Fibroblast of the aortic adventitia (primary cell): ENCODE measurements at regions not wholly inside any gene's neighbourhood (a gene's known extent, or its start where the extent isn't known, plus 50 kb on each side); places are given as distances from the start of the nearest gene placed in this dataset.

ENCODE experiments used
- DNase-seq: peaks from one replicate; pipeline ENCODE4 v3.0.0-alpha.2; 2010; ENCODE audit warnings: low read depth
- H3K4me3 ChIP-seq: 2 replicates; pipeline ENCODE4 v1.5.1; 2011; ENCODE audit warnings: low read depth, mild to moderate bottlenecking, control low read depth, low read length, moderate library complexity
- CTCF ChIP-seq: IDR thresholded peaks from 2 replicates; pipeline ENCODE4 v1.5.1; 2011; ENCODE audit warnings: mild to moderate bottlenecking, low read length, control low read depth, inconsistent platforms; ENCODE audit not compliant: insufficient read depth

- H3K4me3 ChIP-seq: no peak overlapping the region
- no peak for TF ChIP-seq CTCF
- DNase-seq: no peak
Observed at GRCh38 chr16:49910541-49911071, 54.7 kb upstream of the ZNF423 start.

- TF ChIP-seq CTCF: no peak
- no peak overlapping the region for H3K4me3 ChIP-seq
- DNase-seq: no peak
Observed at GRCh38 chr16:49911430-49911829, 55.5 kb upstream of the ZNF423 start.

GRCh38 chr16:49912721-49913120, 56.8 kb upstream of the ZNF423 start:
- TF ChIP-seq CTCF: no peak
- no peak overlapping the region for H3K4me3 ChIP-seq
- DNase-seq: no peak

- no peak overlapping the region for H3K4me3 ChIP-seq
- DNase-seq: no peak
- TF ChIP-seq CTCF: no peak
Observed at GRCh38 chr16:49913720-49914119, 57.8 kb upstream of the ZNF423 start.

GRCh38 chr16:49914657-49915056, 58.7 kb upstream of the ZNF423 start:
- H3K4me3 ChIP-seq: no peak overlapping the region
- no peak for DNase-seq
- no peak for TF ChIP-seq CTCF

GRCh38 chr16:49918257-49918656, 62.3 kb upstream of the ZNF423 start:
- no peak overlapping the region for H3K4me3 ChIP-seq
- DNase-seq: no peak
- no peak for TF ChIP-seq CTCF

GRCh38 chr16:49919327-49919726, 63.4 kb upstream of the ZNF423 start:
- no peak for TF ChIP-seq CTCF
- DNase-seq: no peak
- no peak overlapping the region for H3K4me3 ChIP-seq
